GM19463 (cell line): ENCODE measurements at regions not wholly inside any gene's neighbourhood (a gene's known extent, or its start where the extent isn't known, plus 50 kb on each side); places are given as distances from the start of the nearest gene placed in this dataset.

Experiments used
- ATAC-seq: cut with Tn5 transposase; IDR thresholded peaks from one replicate; pipeline ENCODE4 v1.9.1; 2021; ENCODE audit warnings: mild to moderate bottlenecking, moderate library complexity; ENCODE audit not compliant: unreplicated experiment

GRCh38 chr7:91517201-91517785, 253.1 kb downstream of the FZD1 start:
- no peak for ATAC-seq

GRCh38 chr7:91518058-91518457, 253.8 kb downstream of the FZD1 start:
- ATAC-seq = no peak

- no peak for ATAC-seq
Measured at GRCh38 chr7:91519241-91520158, 255.3 kb downstream of the FZD1 start.

- ATAC-seq = no peak
Measured at GRCh38 chr7:91520645-91521044, 256.4 kb downstream of the FZD1 start.

GRCh38 chr7:91526404-91526803, 262.2 kb downstream of the FZD1 start:
- ATAC-seq = no peak

- no peak for ATAC-seq
Measured at GRCh38 chr7:91527460-91527859, 263.2 kb downstream of the FZD1 start.

- ATAC-seq = no peak
Measured at GRCh38 chr7:91533996-91534395, 269.8 kb downstream of the FZD1 start.

- ATAC-seq = no peak
Measured at GRCh38 chr7:91537260-91538152, 273.3 kb downstream of the FZD1 start.

- no peak for ATAC-seq
Measured at GRCh38 chr7:91541641-91542040, 277.4 kb downstream of the FZD1 start.

GRCh38 chr7:91543646-91544045, 279.4 kb downstream of the FZD1 start:
- no peak for ATAC-seq

- no peak for ATAC-seq
Measured at GRCh38 chr7:91549878-91550277, 285.6 kb downstream of the FZD1 start.

- no peak for ATAC-seq
Measured at GRCh38 chr7:91550931-91551330, 286.7 kb downstream of the FZD1 start.

GRCh38 chr7:91551377-91552175, 287.3 kb downstream of the FZD1 start:
- ATAC-seq = no peak

- no peak for ATAC-seq
Measured at GRCh38 chr7:91553410-91553895, 289.2 kb downstream of the FZD1 start.

GRCh38 chr7:91554883-91555282, 290.6 kb downstream of the FZD1 start:
- no peak for ATAC-seq

- ATAC-seq = no peak
Measured at GRCh38 chr7:91556239-91556638, 292.0 kb downstream of the FZD1 start.

- ATAC-seq = no peak
Measured at GRCh38 chr7:91556956-91557650, 292.9 kb downstream of the FZD1 start.

- ATAC-seq = peak; percentile 86
Measured at GRCh38 chr7:91557789-91558404, 293.7 kb downstream of the FZD1 start.

GRCh38 chr7:91559947-91560346, 295.7 kb downstream of the FZD1 start:
- ATAC-seq = no peak
